ENCODE measurements at regions not wholly inside any gene's neighbourhood (a gene's known extent, or its start where the extent isn't known, plus 50 kb on each side); places are given as distances from the start of the nearest gene placed in this dataset.

DNA sequence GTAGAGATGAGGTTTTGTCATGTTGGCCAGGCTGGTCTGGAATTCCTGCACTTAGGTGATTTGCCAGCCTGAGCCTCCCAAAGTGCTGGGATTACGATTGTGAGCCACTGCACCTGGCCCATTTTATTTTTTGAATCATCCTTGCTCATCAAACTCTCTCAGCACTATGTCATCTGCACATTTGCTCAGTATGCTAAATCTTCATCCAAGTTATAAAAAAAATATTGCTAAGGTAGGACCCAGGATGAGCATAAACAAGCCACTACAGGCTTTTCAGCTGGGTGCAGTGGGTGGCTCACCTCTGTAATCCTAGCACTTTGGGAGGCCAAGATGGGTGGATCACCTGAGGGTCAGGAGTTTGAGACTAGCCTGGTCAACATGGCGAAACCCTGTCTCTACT, 510.1 kb upstream of the LARGE1 start:
- ChIA-PET CTCF (no interaction called here), POLR2A (no interaction called here)
- H3K4me3 ChIP-seq (ENCODE audit: low read length), result no peak overlapping the region
- H3K4me1 ChIP-seq (ENCODE audit: insufficient read depth, low read length), result no peaks in the 10 kb centered on the region
- no peak for DNase-seq
- H3K4me3 Mint-ChIP-seq, result no peak overlapping the region
- no peaks in the 10 kb centered on the region for H3K4me1 Mint-ChIP-seq
- peaks cover 0 to 2% (median 0%) of the 10 kb centered on the region in 3 donors for H3K36me3 Mint-ChIP-seq
- no peaks in the 10 kb centered on the region for H3K36me3 ChIP-seq (ENCODE audit: insufficient read depth, low read length)
- H3K27ac ChIP-seq (ENCODE audit: low read depth, low read length), result no peak overlapping the region
- H3K27me3 Mint-ChIP-seq, result no peaks in the 10 kb centered on the region
- peaks cover 2 to 17% (median 13%) of the 10 kb centered on the region in 5 donors for H3K9me3 Mint-ChIP-seq
- H3K9me3 ChIP-seq (ENCODE audit: low read length), result no peaks in the 10 kb centered on the region
- no peak overlapping the region for H3K27ac Mint-ChIP-seq
- H3K27me3 ChIP-seq (ENCODE audit: insufficient read depth, low read length, poor library complexity, severe bottlenecking), result no peaks in the 10 kb centered on the region

DNA sequence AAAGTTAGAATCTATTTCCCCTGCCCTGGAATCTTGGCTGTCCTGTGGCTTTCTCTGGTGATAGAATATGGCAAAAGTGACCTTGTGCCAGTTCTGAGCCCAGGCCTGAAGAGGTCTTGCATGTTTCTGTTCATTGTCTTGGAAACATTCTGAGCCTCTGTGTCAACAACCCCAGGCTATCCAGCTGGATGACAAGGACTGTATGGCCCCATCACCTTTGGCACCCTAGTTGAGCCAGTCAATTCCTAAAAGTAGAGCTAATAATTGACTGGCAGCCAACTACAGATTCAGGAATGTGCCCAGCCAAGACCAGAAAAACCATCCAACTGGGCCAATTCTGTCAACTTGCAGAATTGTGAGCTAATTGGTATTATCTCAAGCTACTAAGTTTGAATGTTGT, 514.1 kb upstream of the LARGE1 start:
- Histone ChIP-seq H3K9me3 (ENCODE audit: low read length) (no peaks in the 10 kb centered on the region), H3K27me3 (ENCODE audit: insufficient read depth, low read length, poor library complexity, severe bottlenecking) (no peaks in the 10 kb centered on the region), H3K36me3 (ENCODE audit: insufficient read depth, low read length) (no peaks in the 10 kb centered on the region), H3K4me3 (ENCODE audit: low read length) (no peak overlapping the region), H3K27ac (ENCODE audit: low read depth, low read length) (no peak overlapping the region), H3K4me1 (ENCODE audit: insufficient read depth, low read length) (no peaks in the 10 kb centered on the region)
- ChIA-PET POLR2A (no interaction called here), CTCF (no interaction called here)
- no peak overlapping the region for H3K4me3 Mint-ChIP-seq
- H3K36me3 Mint-ChIP-seq, result peaks cover 0 to 2% (median 0%) of the 10 kb centered on the region in 3 donors
- H3K4me1 Mint-ChIP-seq, result no peaks in the 10 kb centered on the region
- H3K27ac Mint-ChIP-seq, result no peak overlapping the region
- H3K9me3 Mint-ChIP-seq, result peaks cover 0 to 18% (median 15%) of the 10 kb centered on the region in 5 donors
- no peak for DNase-seq
- no peaks in the 10 kb centered on the region for H3K27me3 Mint-ChIP-seq

DNA sequence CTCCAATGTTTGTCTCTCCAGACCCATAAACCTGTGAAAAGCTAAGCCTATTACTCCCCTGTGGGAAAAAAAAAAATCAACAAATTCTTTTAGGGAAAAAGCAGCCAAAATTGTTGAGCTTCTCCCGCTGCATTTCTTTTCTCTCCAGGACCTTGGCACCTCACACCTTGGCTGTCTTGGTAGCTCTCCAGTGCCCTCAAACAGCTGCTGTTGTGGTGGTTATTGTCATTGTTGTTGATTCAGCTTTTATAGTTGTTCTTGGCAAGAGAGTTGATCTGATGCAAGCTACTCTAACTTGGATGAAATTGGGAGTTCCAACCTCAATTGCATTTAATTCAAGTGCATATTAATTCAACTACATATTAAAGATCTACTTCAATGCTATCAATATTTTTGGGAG, 516.9 kb upstream of the LARGE1 start:
- H3K4me1 Mint-ChIP-seq, result no peaks in the 10 kb centered on the region
- no peak overlapping the region for H3K27ac Mint-ChIP-seq
- ChIA-PET POLR2A (no interaction called here), CTCF (no interaction called here)
- no peaks in the 10 kb centered on the region for H3K9me3 ChIP-seq (ENCODE audit: low read length)
- no peaks in the 10 kb centered on the region for H3K27me3 Mint-ChIP-seq
- H3K36me3 Mint-ChIP-seq, result peaks cover 0 to 2% (median 0%) of the 10 kb centered on the region in 3 donors
- no peaks in the 10 kb centered on the region for H3K27me3 ChIP-seq (ENCODE audit: insufficient read depth, low read length, poor library complexity, severe bottlenecking)
- H3K27ac ChIP-seq (ENCODE audit: low read depth, low read length), result no peak overlapping the region
- no peak overlapping the region for H3K4me3 ChIP-seq (ENCODE audit: low read length)
- peaks cover 0 to 15% (median 11%) of the 10 kb centered on the region in 5 donors for H3K9me3 Mint-ChIP-seq
- no peak overlapping the region for H3K4me3 Mint-ChIP-seq
- no peaks in the 10 kb centered on the region for H3K4me1 ChIP-seq (ENCODE audit: insufficient read depth, low read length)
- no peaks in the 10 kb centered on the region for H3K36me3 ChIP-seq (ENCODE audit: insufficient read depth, low read length)
- no peak for DNase-seq

DNA sequence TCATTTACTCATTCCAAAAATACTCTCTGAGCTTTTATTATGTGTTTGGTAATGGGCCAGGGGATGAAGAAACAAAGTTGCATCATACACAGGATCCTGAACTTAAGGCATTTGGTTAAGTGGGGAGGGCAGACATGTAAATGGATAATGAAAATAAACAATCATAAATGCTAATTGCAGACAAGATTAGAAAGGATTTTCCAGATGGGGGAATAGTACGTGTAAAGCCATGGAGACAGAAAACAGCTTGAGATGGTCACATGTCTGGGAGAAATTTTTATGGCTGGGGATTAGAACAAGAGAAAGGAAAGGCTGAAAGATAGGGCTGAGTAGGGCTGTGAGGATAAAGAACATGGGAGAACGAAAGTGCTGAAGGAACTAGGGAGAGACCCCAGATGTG, 534.3 kb upstream of the LARGE1 start:
- H3K4me3 ChIP-seq (ENCODE audit: low read length), result no peak overlapping the region
- Mint-ChIP-seq H3K9me3 (peaks cover 0 to 4% (median 3%) of the 10 kb centered on the region in 5 donors), H3K36me3 (no peaks in the 10 kb centered on the region), H3K4me1 (no peaks in the 10 kb centered on the region), H3K27ac (no peak overlapping the region), H3K4me3 (no peak overlapping the region), H3K27me3 (peaks cover 0 to 3% of the 10 kb centered on the region in 2 donors)
- H3K27ac ChIP-seq (ENCODE audit: low read depth, low read length), result no peak overlapping the region
- H3K4me1 ChIP-seq (ENCODE audit: insufficient read depth, low read length), result no peaks in the 10 kb centered on the region
- no peak for DNase-seq
- H3K27me3 ChIP-seq (ENCODE audit: insufficient read depth, low read length, poor library complexity, severe bottlenecking), result no peaks in the 10 kb centered on the region
- CTCF ChIA-PET, result no interaction called here
- H3K9me3 ChIP-seq (ENCODE audit: low read length), result no peaks in the 10 kb centered on the region
- POLR2A ChIA-PET, result no interaction called here
- no peaks in the 10 kb centered on the region for H3K36me3 ChIP-seq (ENCODE audit: insufficient read depth, low read length)

DNA sequence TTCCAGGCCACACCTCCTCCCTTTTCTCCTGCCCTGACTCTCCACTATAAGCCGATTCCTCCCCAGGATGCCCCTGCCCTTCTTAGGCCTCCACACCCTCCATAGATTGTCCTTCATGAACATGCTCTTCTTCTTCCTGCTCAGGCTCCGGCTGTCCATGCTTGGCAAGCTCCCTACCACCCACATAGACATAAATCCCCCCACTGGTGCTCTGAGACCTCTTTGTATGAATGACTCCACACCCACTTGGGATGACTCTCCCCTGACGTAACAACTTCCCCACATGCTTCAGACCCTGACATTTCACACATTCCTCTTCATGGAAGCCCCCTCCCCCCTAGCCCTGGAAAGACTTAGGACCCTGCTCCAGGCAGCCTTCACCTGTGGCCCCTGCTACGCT, 542.5 kb upstream of the LARGE1 start:
- no peaks in the 10 kb centered on the region for H3K36me3 Mint-ChIP-seq
- peaks cover 0 to 10% (median 4%) of the 10 kb centered on the region in 5 donors for H3K9me3 Mint-ChIP-seq
- no peaks in the 10 kb centered on the region for H3K9me3 ChIP-seq (ENCODE audit: low read length)
- no peaks in the 10 kb centered on the region for H3K27me3 ChIP-seq (ENCODE audit: insufficient read depth, low read length, poor library complexity, severe bottlenecking)
- H3K4me3 ChIP-seq (ENCODE audit: low read length), result no peak overlapping the region
- DNase-seq, result no peak
- ChIA-PET POLR2A (no interaction called here), CTCF (no interaction called here)
- H3K27ac Mint-ChIP-seq, result no peak overlapping the region
- H3K27me3 Mint-ChIP-seq, result peaks cover 0 to 2% of the 10 kb centered on the region in 2 donors
- no peaks in the 10 kb centered on the region for H3K36me3 ChIP-seq (ENCODE audit: insufficient read depth, low read length)
- H3K27ac ChIP-seq (ENCODE audit: low read depth, low read length), result no peak overlapping the region
- H3K4me1 ChIP-seq (ENCODE audit: insufficient read depth, low read length), result no peaks in the 10 kb centered on the region
- no peaks in the 10 kb centered on the region for H3K4me1 Mint-ChIP-seq
- no peak overlapping the region for H3K4me3 Mint-ChIP-seq

DNA sequence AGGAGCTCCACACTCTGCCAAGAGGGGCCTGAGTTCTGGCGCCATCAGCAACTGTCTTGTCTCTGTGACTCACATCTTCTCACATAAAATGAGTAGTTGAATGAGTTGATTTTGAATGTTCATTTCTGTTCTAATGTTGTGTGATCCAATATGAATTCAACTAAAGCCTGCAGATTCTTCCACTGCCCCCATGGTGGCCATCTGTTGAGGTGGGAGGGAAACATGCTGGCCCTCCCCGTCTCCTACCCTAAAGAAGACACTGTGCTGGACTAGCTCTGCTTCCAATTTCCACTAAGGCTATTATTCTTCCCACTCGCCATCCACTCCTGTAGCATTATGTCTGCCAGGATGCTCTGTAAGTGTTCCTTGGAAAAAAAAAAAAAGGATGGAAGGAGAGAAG, 555.6 kb upstream of the LARGE1 start:
- Histone ChIP-seq H3K27ac (ENCODE audit: low read depth, low read length) (no peak overlapping the region), H3K4me1 (ENCODE audit: insufficient read depth, low read length) (no peaks in the 10 kb centered on the region), H3K27me3 (ENCODE audit: insufficient read depth, low read length, poor library complexity, severe bottlenecking) (no peaks in the 10 kb centered on the region), H3K4me3 (ENCODE audit: low read length) (no peak overlapping the region), H3K36me3 (ENCODE audit: insufficient read depth, low read length) (no peaks in the 10 kb centered on the region), H3K9me3 (ENCODE audit: low read length) (peaks cover 5% of the 10 kb centered on the region)
- Mint-ChIP-seq H3K4me3 (no peak overlapping the region), H3K27me3 (no peaks in the 10 kb centered on the region), H3K9me3 (peaks cover 4 to 7% (median 5%) of the 10 kb centered on the region in 5 donors), H3K4me1 (no peaks in the 10 kb centered on the region), H3K36me3 (no peaks in the 10 kb centered on the region), H3K27ac (no peak overlapping the region)
- ChIA-PET CTCF (no interaction called here), POLR2A (no interaction called here)
- DNase-seq, result no peak

DNA sequence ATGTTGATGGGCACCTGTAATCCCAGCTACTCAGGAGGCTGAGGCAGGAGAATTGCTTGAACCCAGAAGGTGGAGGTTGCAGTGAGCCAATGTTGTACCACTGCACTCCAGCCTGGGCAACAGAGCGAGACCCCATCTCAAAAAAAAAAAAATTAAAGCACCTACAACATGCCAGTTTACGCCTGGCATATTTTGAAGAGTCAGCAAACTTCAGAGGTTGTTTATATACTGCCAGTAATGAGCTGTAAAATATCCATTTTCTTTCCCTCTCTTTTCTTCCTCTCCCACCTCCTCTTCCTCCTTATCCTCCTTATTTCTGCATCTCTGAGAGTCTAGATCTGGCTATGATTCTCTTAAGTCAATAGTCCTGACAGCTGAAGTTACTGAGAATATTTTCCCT, 556.5 kb upstream of the LARGE1 start:
- CTCF ChIA-PET, result no interaction called here
- peaks cover 4 to 11% (median 8%) of the 10 kb centered on the region in 5 donors for H3K9me3 Mint-ChIP-seq
- no peak for DNase-seq
- H3K27me3 ChIP-seq (ENCODE audit: insufficient read depth, low read length, poor library complexity, severe bottlenecking), result no peaks in the 10 kb centered on the region
- no peaks in the 10 kb centered on the region for H3K4me1 ChIP-seq (ENCODE audit: insufficient read depth, low read length)
- no peaks in the 10 kb centered on the region for H3K27me3 Mint-ChIP-seq
- POLR2A ChIA-PET, result no interaction called here
- no peaks in the 10 kb centered on the region for H3K36me3 ChIP-seq (ENCODE audit: insufficient read depth, low read length)
- no peak overlapping the region for H3K4me3 Mint-ChIP-seq
- no peaks in the 10 kb centered on the region for H3K4me1 Mint-ChIP-seq
- H3K27ac ChIP-seq (ENCODE audit: low read depth, low read length), result no peak overlapping the region
- H3K27ac Mint-ChIP-seq, result no peak overlapping the region
- H3K36me3 Mint-ChIP-seq, result no peaks in the 10 kb centered on the region
- H3K9me3 ChIP-seq (ENCODE audit: low read length), result peaks cover 9% of the 10 kb centered on the region
- no peak overlapping the region for H3K4me3 ChIP-seq (ENCODE audit: low read length)

DNA sequence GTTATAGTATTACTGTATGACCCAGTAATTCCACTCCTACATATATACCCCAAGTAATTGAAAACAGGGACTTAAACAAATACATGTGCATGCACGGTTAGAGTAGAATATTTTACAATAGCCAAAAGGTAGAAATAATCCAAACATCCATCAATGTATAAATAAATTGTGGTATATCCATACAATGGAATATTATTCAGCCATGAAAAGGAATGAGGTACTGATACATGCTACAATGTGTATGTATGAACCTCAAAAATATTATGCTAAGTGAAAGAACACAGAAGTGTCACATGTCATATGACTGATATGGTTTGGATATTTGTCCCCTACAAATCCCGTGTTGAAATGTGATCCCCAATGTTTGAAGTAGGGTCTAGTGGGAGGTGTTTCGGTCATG, 560.8 kb upstream of the LARGE1 start:
- no peak overlapping the region for H3K4me3 Mint-ChIP-seq

DNA sequence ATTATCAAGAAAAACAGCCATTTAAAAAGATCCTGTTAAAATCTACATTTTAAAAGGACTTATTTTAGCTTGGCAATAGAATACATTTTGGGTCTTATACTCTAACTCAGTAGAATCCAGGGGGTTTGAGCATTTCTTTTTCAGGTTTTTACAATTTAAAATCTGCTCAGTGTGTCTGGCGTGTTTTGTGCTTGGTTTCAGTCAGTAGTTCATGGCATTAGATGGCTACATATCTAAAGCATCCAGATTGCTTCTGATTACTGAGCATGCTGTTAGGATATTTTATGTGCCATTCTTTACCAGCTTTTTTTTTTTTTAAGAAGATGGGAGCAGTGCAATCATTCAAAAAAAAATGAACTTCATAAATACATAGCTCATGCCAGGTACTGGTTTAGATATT, 566.1 kb upstream of the LARGE1 start:
- no peaks in the 10 kb centered on the region for H3K4me1 Mint-ChIP-seq
- CTCF ChIA-PET, result no interaction called here

More for the DNA sequence above, 560.8 kb upstream of the LARGE1 start:
- ChIA-PET POLR2A (no interaction called here), CTCF (no interaction called here)
- no peak for DNase-seq
- Histone ChIP-seq H3K9me3 (ENCODE audit: low read length) (peaks cover 9% of the 10 kb centered on the region), H3K4me1 (ENCODE audit: insufficient read depth, low read length) (no peaks in the 10 kb centered on the region), H3K27me3 (ENCODE audit: insufficient read depth, low read length, poor library complexity, severe bottlenecking) (no peaks in the 10 kb centered on the region), H3K36me3 (ENCODE audit: insufficient read depth, low read length) (no peaks in the 10 kb centered on the region), H3K27ac (ENCODE audit: low read depth, low read length) (no peak overlapping the region), H3K4me3 (ENCODE audit: low read length) (no peak overlapping the region)
- Mint-ChIP-seq H3K27me3 (no peaks in the 10 kb centered on the region), H3K36me3 (no peaks in the 10 kb centered on the region), H3K27ac (no peak overlapping the region), H3K4me1 (no peaks in the 10 kb centered on the region), H3K9me3 (peaks cover 0 to 14% (median 7%) of the 10 kb centered on the region in 5 donors)

More for the DNA sequence above, 566.1 kb upstream of the LARGE1 start:
- H3K4me3 ChIP-seq (ENCODE audit: low read length), result no peak overlapping the region
- H3K9me3 ChIP-seq (ENCODE audit: low read length), result no peaks in the 10 kb centered on the region
- Mint-ChIP-seq H3K27ac (no peak overlapping the region), H3K9me3 (peaks cover 2 to 8% (median 4%) of the 10 kb centered on the region in 5 donors), H3K36me3 (no peaks in the 10 kb centered on the region), H3K4me3 (no peak overlapping the region), H3K27me3 (no peaks in the 10 kb centered on the region)
- H3K27me3 ChIP-seq (ENCODE audit: insufficient read depth, low read length, poor library complexity, severe bottlenecking), result no peaks in the 10 kb centered on the region
- no peak for DNase-seq
- POLR2A ChIA-PET, result no interaction called here
- H3K36me3 ChIP-seq (ENCODE audit: insufficient read depth, low read length), result no peaks in the 10 kb centered on the region
- H3K4me1 ChIP-seq (ENCODE audit: insufficient read depth, low read length), result no peaks in the 10 kb centered on the region
- H3K27ac ChIP-seq (ENCODE audit: low read depth, low read length), result no peak overlapping the region
